NCI-H128 (cell line): ENCODE measurements at regions not wholly inside any gene's neighbourhood (a gene's known extent, or its start where the extent isn't known, plus 50 kb on each side); places are given as distances from the start of the nearest gene placed in this dataset.
"Not testable (repeated sequence)": the region's sequence is repeated elsewhere in the genome, so short reads cannot be mapped to it uniquely, and the experiment has no call there.

Experiments used
- DNase-seq: peaks from one replicate; lab custom pipeline; 2025; ENCODE audit not compliant: unreplicated experiment; lab: John Stamatoyannopoulos, UW

DNA sequence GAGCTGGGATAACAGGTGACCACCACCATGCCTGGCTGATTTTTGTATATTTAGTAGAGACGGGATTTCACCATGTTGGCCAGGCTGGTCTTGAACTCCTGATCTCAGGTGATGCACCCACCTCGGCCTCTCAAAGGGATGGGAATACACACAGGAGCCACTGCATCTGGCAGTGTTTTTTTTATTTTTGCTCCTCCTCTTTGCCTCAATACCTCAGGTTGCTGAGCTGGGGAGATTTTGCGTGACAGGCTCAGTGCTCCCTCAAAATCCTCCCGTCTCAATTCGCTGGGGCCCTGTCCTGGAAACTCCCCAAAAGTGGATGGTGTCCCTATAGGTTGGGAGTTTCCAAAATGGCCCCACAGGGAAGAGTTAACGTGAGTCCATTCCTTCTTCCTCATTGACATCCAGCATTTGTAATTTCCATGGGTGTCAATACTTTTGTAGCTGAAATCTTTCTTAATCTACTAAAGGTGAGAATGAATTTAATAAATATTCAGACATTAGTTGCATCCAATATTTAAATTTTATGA, 71.8 kb downstream of the GGTLC2 start:
- DNase-seq = no peak

- DNase-seq = no peak
These were observed 73.2 kb downstream of the GGTLC2 start for GRCh38 chr22:22717664-22718063.

GRCh38 chr22:22720201-22720723, 75.8 kb downstream of the GGTLC2 start:
- no peak for DNase-seq

GRCh38 chr22:22720724-22721261, 76.4 kb downstream of the GGTLC2 start:
- DNase-seq = no peak

DNA sequence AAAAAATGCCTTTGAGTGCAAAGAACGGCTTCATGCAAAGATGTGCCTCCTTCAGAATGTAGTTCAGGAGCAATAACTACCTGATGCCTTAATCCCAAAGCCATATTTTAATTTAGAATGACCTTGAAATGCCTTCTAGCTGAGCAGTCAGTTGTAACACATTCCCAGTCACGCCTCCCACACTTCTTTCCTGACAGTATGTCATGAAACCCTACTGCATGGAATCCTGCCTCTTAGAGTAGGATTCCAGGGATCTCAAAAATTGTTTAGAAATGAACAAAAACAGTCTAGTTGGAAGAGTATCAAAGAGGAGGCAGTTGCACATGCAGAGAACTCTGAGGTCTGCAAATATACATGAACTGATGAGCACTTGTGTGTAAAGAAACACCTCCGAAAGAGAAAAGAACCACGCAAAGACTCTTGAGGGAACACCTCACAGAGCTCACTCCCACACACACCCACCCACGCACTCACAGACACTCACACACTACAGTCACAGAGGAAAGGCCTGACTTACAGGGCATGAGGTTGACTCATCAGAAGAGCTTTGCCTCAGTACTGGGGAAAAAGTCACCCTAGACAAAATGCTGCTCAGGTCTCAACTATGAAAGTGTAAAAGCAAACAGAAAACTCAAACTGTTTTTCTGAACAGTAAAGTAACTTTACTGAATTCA, 77.4 kb downstream of the GGTLC2 start:
- DNase-seq = no peak

DNA sequence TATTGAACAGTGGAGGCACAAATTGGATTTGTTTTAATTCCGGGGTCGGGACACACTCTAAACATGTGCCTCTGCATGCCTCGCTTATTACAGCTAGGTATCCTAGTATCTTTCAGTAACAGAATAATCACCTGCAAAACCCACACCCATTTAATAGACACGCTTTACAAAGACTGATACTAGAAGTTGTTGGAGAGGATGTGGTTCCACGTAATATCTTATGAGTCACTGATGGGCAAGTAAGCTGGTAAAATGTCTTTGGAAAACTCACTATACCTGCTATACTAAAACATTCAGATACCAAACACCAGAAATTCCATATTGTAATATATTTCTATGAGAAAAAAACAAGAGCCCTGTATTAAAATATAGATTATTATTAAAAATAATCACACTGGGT, 84.0 kb downstream of the GGTLC2 start:
- DNase-seq = no peak

DNA sequence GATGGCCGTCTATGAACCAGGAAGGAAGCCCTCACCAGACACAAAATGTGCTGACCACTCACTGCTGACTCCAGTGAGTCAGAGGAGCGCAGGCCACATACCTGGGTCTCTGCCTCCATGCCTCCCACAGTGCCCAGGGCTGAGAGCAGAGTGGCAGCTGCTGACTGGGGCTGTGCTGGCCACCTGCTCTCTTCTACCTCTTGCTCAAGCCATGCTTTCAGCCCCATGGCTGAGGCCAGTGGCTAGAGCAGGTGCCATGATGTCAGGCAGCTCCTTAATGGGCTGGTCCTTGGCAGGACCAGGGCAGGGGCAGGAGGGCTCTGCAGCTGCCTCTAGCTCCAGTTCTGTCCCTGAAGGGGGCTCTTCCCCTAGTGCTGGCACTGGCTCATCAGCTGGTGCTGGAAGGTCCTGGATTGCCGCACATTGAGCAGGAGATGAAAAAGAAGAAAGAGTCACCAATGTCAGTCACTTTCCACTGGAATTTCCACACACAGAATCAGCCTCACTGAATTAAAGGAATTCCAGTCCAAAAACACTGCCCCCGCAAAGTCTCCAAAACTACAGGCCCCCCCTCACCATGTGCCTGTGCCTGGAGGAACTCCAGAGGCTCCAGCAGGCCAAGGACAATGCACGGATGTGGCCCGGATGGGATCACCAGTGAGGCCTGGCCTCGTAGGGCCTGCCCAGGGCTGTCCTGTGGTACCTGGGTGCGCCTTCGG, 86.4 kb downstream of the GGTLC2 start:
- DNase-seq = no peak

DNA sequence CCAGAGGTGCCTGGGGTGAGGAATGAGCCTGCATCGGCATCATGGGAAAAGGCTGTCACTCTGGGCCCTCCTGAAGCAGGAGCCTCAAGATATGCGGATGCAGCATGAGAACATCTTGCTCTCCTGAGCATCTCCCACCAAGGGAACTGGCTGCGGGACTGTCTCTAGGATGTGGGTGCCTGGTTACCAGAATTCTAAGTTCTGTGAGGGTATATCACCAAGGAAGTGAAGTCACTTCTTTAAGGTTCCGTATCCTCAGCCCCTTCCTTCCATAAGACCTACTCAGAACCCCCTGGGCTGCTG, 86.9 kb downstream of the GGTLC2 start:
- DNase-seq = no peak

DNA sequence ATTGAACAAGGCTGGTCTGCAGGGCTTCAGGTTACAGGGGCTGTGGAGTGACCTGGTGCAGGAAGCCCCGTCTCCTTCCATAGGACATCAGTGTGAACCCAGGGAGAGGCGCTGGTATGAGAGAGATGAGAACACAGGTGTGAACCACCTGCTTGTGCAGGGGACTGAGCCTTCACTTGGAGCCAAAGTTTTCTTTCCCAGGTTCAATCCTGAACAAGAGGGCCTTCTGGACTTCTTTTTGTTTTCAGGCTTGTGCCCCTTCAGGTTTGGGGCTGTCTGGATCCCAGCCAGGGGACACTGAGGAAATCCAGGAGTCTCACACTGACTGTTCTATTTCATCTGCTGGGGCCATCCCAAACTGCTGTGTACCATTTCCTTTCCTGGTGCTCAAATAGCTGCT, 88.6 kb downstream of the GGTLC2 start:
- not testable (repeated sequence) for DNase-seq

DNA sequence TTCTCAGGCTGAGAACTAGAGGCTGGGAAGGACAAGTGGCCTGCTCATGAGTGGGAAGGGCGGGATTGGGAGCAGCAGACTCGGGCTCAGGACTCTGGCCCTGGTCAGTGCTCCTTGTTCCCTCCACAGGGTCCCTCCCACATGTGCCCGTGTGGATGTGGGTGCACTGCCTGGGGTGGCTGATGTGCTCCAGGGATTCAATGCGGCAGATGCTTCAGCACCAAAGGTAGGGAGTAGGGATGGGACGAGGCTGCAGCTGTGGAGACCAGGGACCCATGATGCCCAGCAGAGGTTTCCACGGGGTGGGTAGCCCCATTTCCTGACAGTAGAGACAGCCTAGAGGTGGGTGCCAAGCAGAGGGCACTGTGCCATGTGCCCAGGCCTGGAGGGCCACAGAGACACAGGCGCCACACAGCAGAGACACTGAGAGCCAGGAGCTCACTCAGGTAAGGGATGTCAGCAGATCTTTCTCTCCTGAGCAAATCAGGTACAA, 89.5 kb downstream of the GGTLC2 start:
- no peak for DNase-seq

- not testable (repeated sequence) for DNase-seq
These were observed 90.2 kb downstream of the GGTLC2 start for GRCh38 chr22:22734395-22735272.

DNA sequence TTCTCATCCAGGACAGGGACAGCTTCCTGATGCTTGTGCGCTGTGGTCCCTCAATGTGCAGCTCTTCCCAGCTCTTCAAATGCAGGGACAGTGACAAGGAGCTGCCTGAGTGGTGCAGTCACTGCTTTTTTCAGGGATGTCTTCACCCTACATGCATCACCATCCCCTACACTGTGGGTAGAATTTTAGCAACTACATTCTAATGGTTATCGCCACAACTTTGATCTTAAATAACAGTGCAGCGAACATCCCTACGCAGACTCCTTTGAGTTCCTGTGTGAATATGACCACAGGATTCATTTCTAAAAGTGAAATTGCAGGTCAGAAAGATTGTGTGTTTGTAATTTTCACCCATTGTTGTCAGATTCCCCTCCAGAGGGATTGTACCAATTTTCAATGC, 90.9 kb downstream of the GGTLC2 start:
- not testable (repeated sequence) for DNase-seq

DNA sequence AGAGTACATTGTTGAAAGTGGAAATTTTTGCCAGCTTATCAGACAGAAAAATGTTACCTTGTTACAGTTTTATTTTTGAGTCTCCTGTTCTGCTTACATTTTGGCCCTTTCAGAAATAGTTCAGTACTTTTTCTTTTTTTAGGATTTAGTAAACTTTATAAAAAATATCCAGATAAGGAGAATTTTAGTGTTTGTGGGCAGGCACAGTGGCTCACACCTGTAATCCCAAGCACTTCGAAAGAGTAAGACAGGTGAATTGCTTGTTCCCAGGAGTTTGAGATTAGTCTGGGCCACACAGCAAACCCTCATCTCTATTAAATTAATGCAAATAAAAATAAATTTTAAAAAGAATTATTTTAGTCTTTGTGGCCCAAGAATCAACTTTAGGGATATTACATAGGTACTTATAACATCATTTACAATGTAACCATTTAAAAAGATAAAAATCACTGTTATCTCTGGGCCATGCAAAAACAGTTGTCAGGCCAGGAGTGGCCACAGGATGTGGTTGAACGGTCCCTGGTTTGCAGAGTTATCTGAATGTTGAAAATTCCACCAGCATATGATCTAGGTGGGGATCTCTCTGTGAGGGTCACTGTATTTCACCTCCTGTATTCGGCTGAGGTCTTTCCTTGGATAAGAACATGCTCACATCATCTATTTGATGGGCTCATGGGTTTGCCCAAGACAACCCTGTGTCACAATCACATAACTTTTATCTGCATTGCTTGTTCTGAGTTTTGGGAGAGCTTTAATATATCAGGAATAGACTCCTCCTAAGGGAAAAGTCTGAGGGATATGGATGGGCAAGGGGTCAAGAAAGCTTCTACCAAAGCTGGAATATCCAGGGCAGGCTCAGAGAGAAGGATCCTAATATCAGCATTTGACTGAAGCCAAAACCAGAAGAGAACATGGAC, 91.5 kb downstream of the GGTLC2 start:
- DNase-seq = no peak

GRCh38 chr22:22737590-22737989, 93.2 kb downstream of the GGTLC2 start:
- no peak for DNase-seq

- DNase-seq = no peak
These were observed 94.7 kb downstream of the GGTLC2 start for GRCh38 chr22:22738959-22739585.

DNA sequence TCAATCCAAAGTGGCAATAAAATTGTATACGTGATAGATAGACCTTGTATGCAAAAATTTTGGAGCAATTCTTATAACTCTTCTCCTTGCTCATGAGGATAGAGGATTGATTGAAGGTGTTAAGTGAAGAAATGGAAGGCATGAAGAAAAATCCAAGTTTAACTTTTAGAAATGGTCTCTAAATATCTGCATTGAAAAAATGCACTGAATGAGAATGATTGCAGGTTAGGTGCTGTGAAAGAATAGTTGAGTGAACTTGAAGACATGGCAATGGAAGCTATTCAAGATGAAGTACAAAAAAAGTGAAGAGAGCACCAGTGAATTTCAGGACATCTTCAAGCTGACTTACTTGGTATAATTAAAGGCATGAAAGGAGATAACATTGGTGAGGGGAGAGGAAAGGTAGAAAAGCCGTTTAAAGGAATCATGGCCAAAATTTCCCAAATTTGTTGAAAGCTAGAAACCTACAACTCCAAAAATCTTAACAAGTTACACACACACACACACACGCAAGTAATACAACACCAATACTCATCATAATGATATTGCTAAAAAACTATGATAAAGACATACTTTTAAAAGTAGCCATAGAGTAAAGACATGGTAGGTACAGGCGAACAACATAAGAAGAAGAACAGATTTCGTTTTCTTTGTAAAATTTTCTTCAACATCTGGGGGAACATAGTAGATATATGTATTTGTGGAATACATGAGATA, 96.3 kb downstream of the GGTLC2 start:
- no peak for DNase-seq

- no peak for DNase-seq
These were observed 97.4 kb downstream of the GGTLC2 start for GRCh38 chr22:22741843-22742242.

GRCh38 chr22:22742641-22743040, 98.2 kb downstream of the GGTLC2 start:
- no peak for DNase-seq
